A549 (cell line): ENCODE measurements at regions not wholly inside any gene's neighbourhood (a gene's known extent, or its start where the extent isn't known, plus 50 kb on each side); places are given as distances from the start of the nearest gene placed in this dataset.

Experiments used
- ATAC-seq, 2 experiments: fragments of 200-7000 bp in 1 of 2; fragments of >200 bp in 1 of 2; cut with Nextera tagmentation in 1 of 2; cut with Tn5 transposase in 1 of 2; 3 replicates each; pipeline versions ENCODE4 v1.8.0 to v1.9.1; 2018 to 2020; ENCODE audit warnings: mild to moderate bottlenecking in 1 of 2, moderate library complexity in 1 of 2
- CTCF ChIA-PET: fragments of 300-600 bp; sonication (Branson Sonifier 250); formaldehyde crosslinking; extraction: SDS; loops from one replicate; lab custom pipeline; 2021; ENCODE audit warnings: antibody characterized with exemption, inconsistent platforms; lab: Yijun Ruan, JAX
- POLR2A ChIA-PET: fragments of 350-600 bp; formaldehyde crosslinking; extraction: SDS; loops from one replicate; lab custom pipeline; 2021; ENCODE audit warnings: antibody characterized with exemption, inconsistent platforms; lab: Yijun Ruan, JAX
- DNase-seq, 2 experiments: peaks; one replicate each; pipeline versions ENCODE4 v3.0.0 to v3.0.0-alpha.2; 2011 to 2016; ENCODE audit warnings: low read depth in 1 of 2, low spot score in 1 of 2
- FAIRE-seq: peaks from 2 replicates; lab custom pipeline; 2011; peaks lifted over from hg19 to GRCh38; lab: Jason Lieb, UNC
- H3K27ac ChIP-seq, 2 experiments: fragments of >200 bp; sonication (Bioruptor Twin); formaldehyde crosslinking; 3 replicates each; pipeline ENCODE4 v1.5.1; 2016 to 2017
- H3K4me1 ChIP-seq: fragments of >200 bp; sonication (Bioruptor Twin); formaldehyde crosslinking; 3 replicates; pipeline ENCODE4 v1.6.1; 2016
- H3K4me2 ChIP-seq: fragments of >200 bp; sonication (Bioruptor Twin); formaldehyde crosslinking; 3 replicates; pipeline ENCODE4 v1.6.1; 2016
- H3K4me3 ChIP-seq: fragments of >200 bp; sonication (Bioruptor Twin); formaldehyde crosslinking; 3 replicates; pipeline ENCODE4 v1.5.1; 2016
- H3K9me3 ChIP-seq: fragments of >200 bp; sonication (Bioruptor Twin); formaldehyde crosslinking; 3 replicates; pipeline ENCODE4 v1.6.1; 2016
- CBX2 ChIP-seq: fragments of 200-600 bp; sonication (generic); IDR thresholded peaks from 2 replicates; pipeline ENCODE4 v1.6.1; 2016; ENCODE audit warnings: low read depth, mild to moderate bottlenecking, borderline replicate concordance
- CBX8 ChIP-seq: fragments of 200-600 bp; sonication (generic); IDR thresholded peaks from 2 replicates; pipeline ENCODE4 v1.6.1; 2016
- CTCF ChIP-seq: fragments of >200 bp; sonication (Bioruptor Twin); formaldehyde crosslinking; IDR thresholded peaks from 3 replicates; pipeline ENCODE4 v1.5.1; 2016
- E2F6 ChIP-seq: IDR thresholded peaks from 2 replicates; pipeline ENCODE4 v1.6.1; 2012; ENCODE audit warnings: low read depth, borderline replicate concordance
- EHF ChIP-seq: fragments of 250-450 bp; sonication (Bioruptor Pico); IDR thresholded peaks from 2 replicates; pipeline ENCODE4 v1.5.0; 2020; ENCODE audit warnings: mild to moderate bottlenecking
- ELK1 ChIP-seq: fragments of 150-350 bp; IDR thresholded peaks from 2 replicates; pipeline ENCODE4 v1.6.1; 2014; ENCODE audit warnings: low read depth, mild to moderate bottlenecking, low read length
- HEYL ChIP-seq: fragments of 250-450 bp; sonication (Bioruptor Pico); IDR thresholded peaks from 2 replicates; pipeline ENCODE4 v1.8.0; 2021; ENCODE audit warnings: mild to moderate bottlenecking, moderate library complexity
- HOXA7 ChIP-seq: fragments of 250-450 bp; sonication (Bioruptor Pico); IDR thresholded peaks from 2 replicates; pipeline ENCODE4 v1.5.0; 2020; ENCODE audit warnings: mild to moderate bottlenecking, moderate library complexity
- HOXB13 ChIP-seq: fragments of 250-450 bp; sonication (Bioruptor Pico); IDR thresholded peaks from 2 replicates; pipeline ENCODE4 v1.5.0; 2020; ENCODE audit warnings: low read depth, mild to moderate bottlenecking, moderate library complexity
- HOXB5 ChIP-seq: fragments of 250-450 bp; sonication (Bioruptor Pico); IDR thresholded peaks from 2 replicates; pipeline ENCODE4 v1.5.0; 2020; ENCODE audit warnings: mild to moderate bottlenecking, moderate library complexity
- JUN ChIP-seq, 2 experiments: fragments of >200 bp; sonication (Bioruptor Twin); formaldehyde crosslinking; IDR thresholded peaks; 2 replicates in 1 of 2; 3 replicates in 1 of 2; pipeline ENCODE4 v1.6.1; 2016 to 2017
- JUNB ChIP-seq: fragments of >200 bp; sonication (Bioruptor Twin); formaldehyde crosslinking; IDR thresholded peaks from 2 replicates; pipeline ENCODE4 v1.6.1; 2016
- KDM1A ChIP-seq: fragments of 200-600 bp; sonication (generic); IDR thresholded peaks from 2 replicates; pipeline ENCODE4 v1.6.1; 2016; ENCODE audit warnings: low read depth, mild to moderate bottlenecking
- KDM5A ChIP-seq: fragments of 200-600 bp; sonication (generic); IDR thresholded peaks from 2 replicates; pipeline ENCODE4 v1.6.1; 2016; ENCODE audit warnings: antibody characterized with exemption, mild to moderate bottlenecking
- PHF8 ChIP-seq: fragments of 200-600 bp; sonication (generic); IDR thresholded peaks from 2 replicates; pipeline ENCODE4 v1.6.1; 2016; ENCODE audit warnings: low read depth, mild to moderate bottlenecking, antibody characterized with exemption, moderate library complexity, borderline replicate concordance
- POLR2A ChIP-seq: IDR thresholded peaks from 2 replicates; pipeline ENCODE4 v1.6.1; 2012; ENCODE audit warnings: mild to moderate bottlenecking, low read length
- RAD21 ChIP-seq, 2 experiments: fragments of >200 bp in 1 of 2; sonication (Bioruptor Twin) in 1 of 2; formaldehyde crosslinking in 1 of 2; IDR thresholded peaks in 1 of 2; conservative IDR thresholded peaks in 1 of 2; 2 replicates in 1 of 2; 3 replicates in 1 of 2; pipeline ENCODE4 v1.6.1; 2012 to 2018; ENCODE audit warnings: inconsistent platforms in 1 of 2
- RFX5 ChIP-seq: fragments of 450-650 bp; IDR thresholded peaks from 2 replicates; pipeline ENCODE4 v1.7.1; 2014; ENCODE audit warnings: antibody characterized with exemption, mild to moderate bottlenecking, moderate library complexity
- SREBF2 ChIP-seq: fragments of 450-650 bp; IDR thresholded peaks from 2 replicates; pipeline ENCODE4 v1.6.1; 2014; ENCODE audit warnings: mild to moderate bottlenecking, moderate library complexity
- TP53 ChIP-seq: fragments of 250-450 bp; sonication (Bioruptor Pico); IDR thresholded peaks from 2 replicates; pipeline ENCODE4 v1.5.0; 2021; ENCODE audit warnings: mild to moderate bottlenecking, moderate library complexity
- WGBS: methylation state at CpG from one replicate; pipeline ENCODE4 v1.1.6; 2017; ENCODE audit errors: missing lambda C conversion rate; 5-methylcytosine and 5-hydroxymethylcytosine counted together

GRCh38 chr4:100805538-100805937 is 287.7 kb upstream of the EMCN start:
- CTCF ChIA-PET: no interaction called here
- WGBS: 77% methylated on average over 7 of the region's 7 CpGs
- no peak for ATAC-seq

GRCh38 chr4:100804576-100805360 is 286.9 kb upstream of the EMCN start:
- ChIA-PET CTCF (no interaction called here), POLR2A (no interaction called here)
- no peak for TF ChIP-seq JUN (IDR thresholded peaks at IDR 0.05)
- TF ChIP-seq HEYL: no peak
- no peak for TF ChIP-seq RAD21 (conservative IDR thresholded peaks at IDR 0.05 in 1 of 2, IDR thresholded peaks at IDR 0.05 in 1 of 2)
- no peak for TF ChIP-seq CBX8
- TF ChIP-seq SREBF2: no peak
- TF ChIP-seq EHF (CRISPR knock-in tag): no peak
- TF ChIP-seq CBX2: no peak
- TF ChIP-seq HOXB5 (CRISPR knock-in tag): no peak
- no peak for TF ChIP-seq HOXB13 (CRISPR knock-in tag)
- TF ChIP-seq POLR2A: no peak
- TF ChIP-seq HOXA7: no peak
- no peak for TF ChIP-seq KDM1A
- H3K4me3 ChIP-seq: no peak overlapping the region
- DNase-seq: no peak
- no peaks in the 10 kb centered on the region for H3K9me3 ChIP-seq
- no peaks in the 10 kb centered on the region for H3K4me1 ChIP-seq
- 73% methylated on average over 6 of the region's 6 CpGs for WGBS
- FAIRE-seq: no peak
- no peak overlapping the region for H3K27ac ChIP-seq
- no peak for ATAC-seq
- H3K4me2 ChIP-seq: no peak overlapping the region

More at GRCh38 chr4:100805538-100805937, 287.7 kb upstream of the EMCN start:
- Histone ChIP-seq H3K9me3 (no peaks in the 10 kb centered on the region), H3K27ac (no peak overlapping the region)
- FAIRE-seq: no peak
- no peak for TF ChIP-seq HOXB5 (CRISPR knock-in tag)
- TF ChIP-seq E2F6: no peak
- no peak for TF ChIP-seq JUNB
- no peak for TF ChIP-seq TP53 (CRISPR knock-in tag)
- no peak for TF ChIP-seq PHF8
- no peak for TF ChIP-seq RFX5
- TF ChIP-seq RAD21 (conservative IDR thresholded peaks at IDR 0.05 in 1 of 2, IDR thresholded peaks at IDR 0.05 in 1 of 2): no peak
- no peak for TF ChIP-seq EHF (CRISPR knock-in tag)
- TF ChIP-seq KDM5A: no peak
- no peak for TF ChIP-seq CBX8
- no peak for TF ChIP-seq ELK1
- TF ChIP-seq, all 56 proteins: peak for 0
- Histone ChIP-seq H3K4me3 (no peak overlapping the region), H3K4me1 (no peaks in the 10 kb centered on the region), H3K4me2 (no peak overlapping the region)
- no peak for DNase-seq
- POLR2A ChIA-PET: no interaction called here

GRCh38 chr4:100803751-100804150 is 285.9 kb upstream of the EMCN start:
- ATAC-seq (no peak), FAIRE-seq (no peak), DNase-seq (no peak)
- Histone ChIP-seq H3K4me2 (no peak overlapping the region), H3K4me3 (no peak overlapping the region), H3K4me1 (no peaks in the 10 kb centered on the region), H3K9me3 (no peaks in the 10 kb centered on the region), H3K27ac (no peak overlapping the region)
- TF ChIP-seq CTCF: no peak
- ChIA-PET CTCF (no interaction called here), POLR2A (no interaction called here)
- WGBS: 85% methylated on average over 2 of the region's 2 CpGs
